B cell (primary cell): ENCODE measurements at regions not wholly inside any gene's neighbourhood (a gene's known extent, or its start where the extent isn't known, plus 50 kb on each side); places are given as distances from the start of the nearest gene placed in this dataset.

ENCODE experiments used
- EZH2 ChIP-seq: IDR thresholded peaks from 2 replicates; pipeline ENCODE4 v1.6.1; 2012; ENCODE audit warnings: borderline replicate concordance, low read depth, mild to moderate bottlenecking, moderate library complexity, low read length; ENCODE audit not compliant: insufficient read depth, poor library complexity, severe bottlenecking
- TF ChIP-seq, protein P1 (sequence below): fragments of 200-600 bp; IDR thresholded peaks from one replicate; pipeline ENCODE4 v1.8.0; 2022; ENCODE audit warnings: antibody characterized with exemption, mild to moderate bottlenecking

DNA sequence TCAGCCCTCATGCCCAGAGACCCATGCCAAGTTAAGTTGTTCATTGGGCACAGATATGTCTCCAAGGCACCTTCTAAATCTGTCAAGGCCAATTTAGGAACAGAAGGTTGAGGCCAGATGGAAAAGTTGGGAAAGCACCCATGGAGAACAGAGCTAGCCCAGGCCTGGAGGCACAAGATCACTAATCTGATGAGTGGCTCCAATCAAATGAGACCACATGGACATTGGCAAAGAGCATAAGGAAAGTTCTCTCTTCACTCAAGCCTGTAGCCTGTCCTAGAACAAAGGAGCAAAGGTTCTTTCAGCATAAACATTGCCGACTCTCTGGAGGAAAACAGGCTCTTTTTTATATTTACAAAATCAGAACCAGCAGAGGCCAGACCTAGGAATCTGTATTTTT is 154.8 kb downstream of the RNF152 start:
- TF ChIP-seq, protein P1, sequence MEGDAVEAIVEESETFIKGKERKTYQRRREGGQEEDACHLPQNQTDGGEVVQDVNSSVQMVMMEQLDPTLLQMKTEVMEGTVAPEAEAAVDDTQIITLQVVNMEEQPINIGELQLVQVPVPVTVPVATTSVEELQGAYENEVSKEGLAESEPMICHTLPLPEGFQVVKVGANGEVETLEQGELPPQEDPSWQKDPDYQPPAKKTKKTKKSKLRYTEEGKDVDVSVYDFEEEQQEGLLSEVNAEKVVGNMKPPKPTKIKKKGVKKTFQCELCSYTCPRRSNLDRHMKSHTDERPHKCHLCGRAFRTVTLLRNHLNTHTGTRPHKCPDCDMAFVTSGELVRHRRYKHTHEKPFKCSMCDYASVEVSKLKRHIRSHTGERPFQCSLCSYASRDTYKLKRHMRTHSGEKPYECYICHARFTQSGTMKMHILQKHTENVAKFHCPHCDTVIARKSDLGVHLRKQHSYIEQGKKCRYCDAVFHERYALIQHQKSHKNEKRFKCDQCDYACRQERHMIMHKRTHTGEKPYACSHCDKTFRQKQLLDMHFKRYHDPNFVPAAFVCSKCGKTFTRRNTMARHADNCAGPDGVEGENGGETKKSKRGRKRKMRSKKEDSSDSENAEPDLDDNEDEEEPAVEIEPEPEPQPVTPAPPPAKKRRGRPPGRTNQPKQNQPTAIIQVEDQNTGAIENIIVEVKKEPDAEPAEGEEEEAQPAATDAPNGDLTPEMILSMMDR, result no peak
- no peak for TF ChIP-seq EZH2
